Endothelial cell of umbilical vein (primary cell): ENCODE measurements at regions not wholly inside any gene's neighbourhood (a gene's known extent, or its start where the extent isn't known, plus 50 kb on each side); places are given as distances from the start of the nearest gene placed in this dataset.

Experiments used
- BruUV-seq: library from RNA; stranded (reverse); fragments of 400-500 nt; replicated peaks from 2 replicates; lab custom pipeline; 2021; lab: Mats Ljungman, UMichigan
- CTCF ChIA-PET: fragments of 300-600, 350-600 bp; sonication (Branson Sonifier 250); formaldehyde crosslinking; loops from one replicate; lab custom pipeline; 2021; ENCODE audit warnings: antibody characterized with exemption, inconsistent platforms; lab: Charles Lee
- POLR2A ChIA-PET: fragments of 300-600, 350-600 bp; sonication (Branson Sonifier 250); formaldehyde crosslinking; loops from one replicate; lab custom pipeline; 2021; ENCODE audit warnings: antibody characterized with exemption, inconsistent platforms; lab: Charles Lee
- DNase-seq: peaks from one replicate; pipeline ENCODE4 v3.0.0-alpha.2; 2011; ENCODE audit warnings: low read depth, low spot score
- FAIRE-seq: peaks from 2 replicates; lab custom pipeline; 2011; peaks lifted over from hg19 to GRCh38; lab: Jason Lieb, UNC
- H2AFZ ChIP-seq: 2 replicates; pipeline ENCODE4 v1.6.0; 2012; ENCODE audit warnings: low read depth, low read length, control low read depth, inconsistent platforms
- H3K27ac ChIP-seq: 2 replicates; pipeline ENCODE4 v1.5.1; 2011; ENCODE audit warnings: low read depth, mild to moderate bottlenecking, control low read depth, low read length, moderate library complexity; ENCODE audit not compliant: insufficient read depth
- H3K27me3 ChIP-seq, 2 experiments: 2 replicates each; pipeline versions ENCODE4 v1.6.0 to v1.6.1; 2011; ENCODE audit warnings: low read length in 2 of 2, mixed read lengths in 1 of 2; ENCODE audit not compliant: control insufficient read depth in 2 of 2, insufficient read depth in 2 of 2
- H3K36me3 ChIP-seq, 2 experiments: 2 replicates in 1 of 2; 3 replicates in 1 of 2; pipeline ENCODE4 v1.5.1; 2011; ENCODE audit warnings: low read length in 2 of 2, mild to moderate bottlenecking in 1 of 2, moderate library complexity in 1 of 2; ENCODE audit not compliant: control insufficient read depth in 2 of 2, insufficient read depth in 2 of 2; ENCODE audit errors: extremely low read depth in 1 of 2
- H3K4me1 ChIP-seq: 3 replicates; pipeline ENCODE4 v1.5.1; 2011; ENCODE audit warnings: mild to moderate bottlenecking, low read length; ENCODE audit not compliant: control insufficient read depth, insufficient read depth; ENCODE audit errors: extremely low read depth
- H3K4me2 ChIP-seq: 2 replicates; pipeline ENCODE4 v1.6.1; 2011; ENCODE audit warnings: low read length, control low read depth, mixed read lengths; ENCODE audit not compliant: insufficient read depth
- H3K4me3 ChIP-seq, 3 experiments: fragments of 200-600 bp in 1 of 3; sonication (generic), shearing (Covaris generic) in 1 of 3; replicated peaks in 1 of 3; 2 replicates each; pipeline ENCODE4 v1.5.1; 2011 to 2016; ENCODE audit warnings: control low read depth in 3 of 3, low read length in 3 of 3, mild to moderate bottlenecking in 2 of 3, inconsistent platforms in 1 of 3, low read depth in 1 of 3, moderate library complexity in 1 of 3; ENCODE audit not compliant: insufficient read depth in 1 of 3
- H3K79me2 ChIP-seq: 2 replicates; pipeline ENCODE4 v1.6.0; 2012; ENCODE audit warnings: low read length, inconsistent platforms; ENCODE audit not compliant: control insufficient read depth, insufficient read depth
- H3K9ac ChIP-seq: replicated peaks from 2 replicates; pipeline ENCODE3; 2011; ENCODE audit warnings: low read length, control low read depth; ENCODE audit not compliant: insufficient read depth; ENCODE audit errors: extremely low read depth
- H3K9me1 ChIP-seq: replicated peaks from 3 replicates; pipeline ENCODE4 v1.6.0; 2011; ENCODE audit warnings: mild to moderate bottlenecking, low read length; ENCODE audit not compliant: control insufficient read depth, insufficient read depth; ENCODE audit errors: extremely low read depth
- H3K9me3 ChIP-seq: replicated peaks from 2 replicates; pipeline ENCODE4 v1.5.1; 2012; ENCODE audit warnings: low read length, inconsistent platforms; ENCODE audit not compliant: control insufficient read depth, insufficient read depth
- H4K20me1 ChIP-seq: replicated peaks from 2 replicates; pipeline ENCODE3; 2011; ENCODE audit warnings: mild to moderate bottlenecking, low read length; ENCODE audit not compliant: control insufficient read depth, insufficient read depth; ENCODE audit errors: extremely low read depth
- EZH2 ChIP-seq: IDR thresholded peaks from 2 replicates; pipeline ENCODE4 v1.6.1; 2012; ENCODE audit warnings: borderline replicate concordance, low read depth, mild to moderate bottlenecking, moderate library complexity, low read length, inconsistent platforms; ENCODE audit not compliant: severe bottlenecking
- FOS ChIP-seq: IDR thresholded peaks from 2 replicates; pipeline ENCODE4 v1.6.1; 2011; ENCODE audit warnings: mild to moderate bottlenecking, low read length, moderate library complexity, borderline replicate concordance; ENCODE audit not compliant: insufficient read depth
- GATA2 ChIP-seq: IDR thresholded peaks from 2 replicates; pipeline ENCODE4 v1.7.0; 2011; ENCODE audit warnings: low read depth, mild to moderate bottlenecking, moderate library complexity, mixed read lengths, low read length; ENCODE audit not compliant: insufficient read length, insufficient read depth
- JUN ChIP-seq: IDR thresholded peaks from 2 replicates; pipeline ENCODE4 v1.6.1; 2011; ENCODE audit warnings: borderline replicate concordance, low read depth; ENCODE audit not compliant: insufficient read length, insufficient read depth
- MYC ChIP-seq: IDR thresholded peaks from one replicate; pipeline ENCODE4 v1.6.1; 2011; ENCODE audit warnings: mild to moderate bottlenecking, low read depth, low read length
- POLR2A ChIP-seq: IDR thresholded peaks from 2 replicates; pipeline ENCODE4 v1.6.1; 2012; ENCODE audit warnings: low read depth, mild to moderate bottlenecking, control low read depth, low read length
- POLR2AphosphoS5 ChIP-seq: IDR thresholded peaks from 2 replicates; pipeline ENCODE4 v1.6.1; 2012; ENCODE audit warnings: low read depth, mild to moderate bottlenecking, control low read depth, low read length, moderate library complexity; ENCODE audit not compliant: insufficient read depth
- dilution Hi-C: fragments of 300-500 bp; cut with MboI; formaldehyde crosslinking; loops from one replicate; pipeline ENCODE4 v1.15.0; 2019; ENCODE audit warnings: low sequenced_read_pairs; ENCODE audit not compliant: extremely low pct_ligation_motif_present
- intact Hi-C: fragments of 100-400 bp; cut with micrococcal nuclease; formaldehyde crosslinking; loops from one replicate; pipeline ENCODE4 v1.10.0; 2022
- TF ChIP-seq, protein P1 (sequence below): IDR thresholded peaks from 2 replicates; pipeline ENCODE4 v1.6.1; 2011; ENCODE audit not compliant: insufficient read depth, insufficient read length
- TF ChIP-seq, protein P2 (sequence below), 2 donors: IDR thresholded peaks; 1 replicate in 1 of 2; 2 replicates in 1 of 2; pipeline ENCODE4 v1.5.1; 2011; ENCODE audit warnings: low read length in 2 of 2, mild to moderate bottlenecking in 2 of 2, moderate library complexity in 2 of 2, control low read depth in 1 of 2, inconsistent platforms in 1 of 2, low read depth in 1 of 2; ENCODE audit not compliant: insufficient read depth in 1 of 2; ENCODE audit errors: extremely low read depth in 1 of 2

DNA sequence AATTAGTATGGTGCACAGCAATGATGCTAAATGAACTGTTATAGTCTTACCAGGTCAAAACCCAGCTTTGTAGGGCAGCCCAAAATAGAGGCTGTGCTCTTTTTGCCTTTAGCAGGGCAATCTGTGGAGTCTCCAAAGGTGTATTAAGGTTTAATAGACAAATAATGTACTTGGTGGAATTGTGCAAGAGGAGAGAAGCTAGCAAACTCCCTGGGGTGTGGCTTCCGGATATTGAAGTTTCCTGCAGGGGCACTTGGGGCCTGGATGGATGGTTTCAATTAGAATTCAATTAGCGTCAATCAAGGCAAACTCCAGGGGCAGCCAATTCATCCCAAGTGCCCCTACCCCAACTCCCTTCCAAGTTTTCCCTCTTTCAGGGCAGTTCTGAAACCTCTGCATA lies 285.8 kb downstream of the UTP18 start:
- Histone ChIP-seq H3K4me2 (no peak overlapping the region), H3K4me1 (no peaks in the 10 kb centered on the region), H3K36me3 (no peaks in the 10 kb centered on the region), H4K20me1 (no peaks in the 10 kb centered on the region), H3K9me1 (no peaks in the 10 kb centered on the region), H3K27me3 (no peaks in the 10 kb centered on the region), H2AFZ (no peak overlapping the region), H3K27ac (no peak overlapping the region), H3K4me3 (no peak overlapping the region), H3K9me3 (no peaks in the 10 kb centered on the region), H3K9ac (no peak overlapping the region), H3K79me2 (no peaks in the 10 kb centered on the region)
- ChIA-PET POLR2A (no interaction called here), CTCF (no interaction called here)
- dilution Hi-C loops = no loop called here
- BruUV-seq = no TSS peak
- intact Hi-C loops = no loop called here
- no peak for FAIRE-seq
- DNase-seq = no peak
- TF ChIP-seq FOS = no peak
- TF ChIP-seq, protein P1, sequence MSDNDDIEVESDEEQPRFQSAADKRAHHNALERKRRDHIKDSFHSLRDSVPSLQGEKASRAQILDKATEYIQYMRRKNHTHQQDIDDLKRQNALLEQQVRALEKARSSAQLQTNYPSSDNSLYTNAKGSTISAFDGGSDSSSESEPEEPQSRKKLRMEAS = no peak
- TF ChIP-seq MYC = no peak

DNA sequence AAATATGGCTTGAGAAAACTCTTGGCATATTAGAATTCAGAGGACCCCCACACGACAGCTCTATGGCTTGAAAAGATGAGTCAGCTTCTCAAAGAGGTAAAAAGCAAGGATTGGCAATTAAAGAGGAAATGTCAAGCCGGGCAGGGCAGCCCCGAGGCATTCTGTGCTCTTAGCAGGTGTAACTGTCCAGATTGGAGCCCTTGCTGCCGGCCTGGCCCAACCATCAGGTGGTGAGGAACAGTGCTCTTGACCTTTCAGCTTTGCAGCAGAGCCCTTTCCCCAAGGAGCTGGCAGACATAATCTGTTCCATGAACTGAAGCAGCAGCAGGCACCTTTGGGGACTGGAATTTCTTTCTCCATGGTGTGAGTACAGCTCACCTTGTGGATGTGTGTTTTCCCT lies 287.8 kb downstream of the UTP18 start:
- no peaks in the 10 kb centered on the region for H3K36me3 ChIP-seq
- H2AFZ ChIP-seq = no peak overlapping the region
- H3K4me3 ChIP-seq = no peak overlapping the region
- H3K27me3 ChIP-seq = no peaks in the 10 kb centered on the region
- no peaks in the 10 kb centered on the region for H3K9me1 ChIP-seq
- DNase-seq (no peak), FAIRE-seq (no peak)
- no peak overlapping the region for H3K9ac ChIP-seq
- no TSS peak for BruUV-seq
- no peaks in the 10 kb centered on the region for H4K20me1 ChIP-seq
- no peaks in the 10 kb centered on the region for H3K79me2 ChIP-seq
- H3K9me3 ChIP-seq = no peaks in the 10 kb centered on the region
- H3K4me1 ChIP-seq = no peaks in the 10 kb centered on the region
- ChIA-PET CTCF (no interaction called here), POLR2A (no interaction called here)
- intact Hi-C loops (no loop called here), dilution Hi-C loops (no loop called here)
- no peak overlapping the region for H3K27ac ChIP-seq
- no peak overlapping the region for H3K4me2 ChIP-seq
- no peak for TF ChIP-seq EZH2
- no peak for TF ChIP-seq FOS
- TF ChIP-seq JUN = no peak
- no peak for TF ChIP-seq POLR2A
- no peak for TF ChIP-seq MYC
- TF ChIP-seq POLR2AphosphoS5 = no peak
- TF ChIP-seq, protein P1 = no peak
- TF ChIP-seq GATA2 = no peak
- TF ChIP-seq, protein P2, sequence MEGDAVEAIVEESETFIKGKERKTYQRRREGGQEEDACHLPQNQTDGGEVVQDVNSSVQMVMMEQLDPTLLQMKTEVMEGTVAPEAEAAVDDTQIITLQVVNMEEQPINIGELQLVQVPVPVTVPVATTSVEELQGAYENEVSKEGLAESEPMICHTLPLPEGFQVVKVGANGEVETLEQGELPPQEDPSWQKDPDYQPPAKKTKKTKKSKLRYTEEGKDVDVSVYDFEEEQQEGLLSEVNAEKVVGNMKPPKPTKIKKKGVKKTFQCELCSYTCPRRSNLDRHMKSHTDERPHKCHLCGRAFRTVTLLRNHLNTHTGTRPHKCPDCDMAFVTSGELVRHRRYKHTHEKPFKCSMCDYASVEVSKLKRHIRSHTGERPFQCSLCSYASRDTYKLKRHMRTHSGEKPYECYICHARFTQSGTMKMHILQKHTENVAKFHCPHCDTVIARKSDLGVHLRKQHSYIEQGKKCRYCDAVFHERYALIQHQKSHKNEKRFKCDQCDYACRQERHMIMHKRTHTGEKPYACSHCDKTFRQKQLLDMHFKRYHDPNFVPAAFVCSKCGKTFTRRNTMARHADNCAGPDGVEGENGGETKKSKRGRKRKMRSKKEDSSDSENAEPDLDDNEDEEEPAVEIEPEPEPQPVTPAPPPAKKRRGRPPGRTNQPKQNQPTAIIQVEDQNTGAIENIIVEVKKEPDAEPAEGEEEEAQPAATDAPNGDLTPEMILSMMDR (IDR thresholded peaks at IDR 0.05; ENCODE audit: extremely low read depth in 1 of 2, insufficient read depth in 1 of 2, low read depth in 1 of 2, low read length in 2 of 2) = no peak
